ENCODE measurements at regions not wholly inside any gene's neighbourhood (a gene's known extent, or its start where the extent isn't known, plus 50 kb on each side); places are given as distances from the start of the nearest gene placed in this dataset.
"Not testable (repeated sequence)": the region's sequence is repeated elsewhere in the genome, so short reads cannot be mapped to it uniquely, and the experiment has no call there.

DNA sequence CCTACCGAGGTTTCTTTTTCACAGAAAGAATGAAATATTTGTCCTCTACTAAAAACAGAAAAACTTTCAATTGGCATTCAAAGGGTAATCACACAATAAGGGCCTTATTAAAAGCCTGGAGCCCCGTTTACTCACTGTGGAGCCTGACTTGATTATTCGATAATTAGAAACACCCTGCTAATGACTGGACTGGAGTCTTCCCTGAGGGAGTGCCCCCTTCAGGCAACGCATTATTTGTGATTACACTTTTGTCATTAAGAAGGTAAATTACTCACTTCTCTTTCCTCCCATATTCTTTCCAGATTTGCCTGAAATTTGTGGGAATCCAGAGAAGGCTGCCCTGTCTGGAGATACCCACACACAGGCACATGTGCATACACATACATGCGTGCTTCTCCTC lies 444.2 kb upstream of the NPVF start:
- no peak for DNase-seq

DNA sequence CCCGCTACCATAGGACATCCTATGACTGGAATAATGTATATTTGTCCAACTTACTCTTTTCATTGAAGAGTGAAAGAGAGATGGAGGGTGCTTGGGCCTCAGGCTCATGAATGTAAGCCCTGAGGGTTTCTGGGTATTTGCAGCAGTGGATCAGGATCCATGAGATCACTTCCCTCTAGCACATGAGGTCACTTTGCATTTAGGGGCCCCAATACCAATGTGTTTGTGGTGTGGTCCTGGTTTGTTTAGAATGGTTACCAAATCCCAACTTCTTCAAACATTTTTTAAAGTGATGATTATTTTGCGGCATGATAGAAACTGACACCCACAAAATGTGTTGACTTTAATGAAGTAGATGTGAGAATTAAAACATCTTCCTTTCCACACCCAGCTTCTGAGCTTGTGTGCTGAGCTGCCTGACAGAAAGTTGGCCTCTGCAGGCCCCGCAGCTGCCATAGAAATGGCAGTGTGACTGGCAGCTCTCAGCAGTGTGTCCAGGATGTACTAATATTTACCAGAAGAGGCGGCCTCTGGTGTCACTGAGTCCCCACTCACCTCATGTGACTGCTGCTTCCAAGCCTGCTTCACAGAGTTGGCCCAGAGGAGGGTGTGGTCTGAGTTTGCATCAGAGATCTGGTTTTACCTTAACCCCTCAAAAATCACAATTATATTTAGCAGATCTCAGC lies 447.6 kb upstream of the NPVF start:
- no peak for DNase-seq

DNA sequence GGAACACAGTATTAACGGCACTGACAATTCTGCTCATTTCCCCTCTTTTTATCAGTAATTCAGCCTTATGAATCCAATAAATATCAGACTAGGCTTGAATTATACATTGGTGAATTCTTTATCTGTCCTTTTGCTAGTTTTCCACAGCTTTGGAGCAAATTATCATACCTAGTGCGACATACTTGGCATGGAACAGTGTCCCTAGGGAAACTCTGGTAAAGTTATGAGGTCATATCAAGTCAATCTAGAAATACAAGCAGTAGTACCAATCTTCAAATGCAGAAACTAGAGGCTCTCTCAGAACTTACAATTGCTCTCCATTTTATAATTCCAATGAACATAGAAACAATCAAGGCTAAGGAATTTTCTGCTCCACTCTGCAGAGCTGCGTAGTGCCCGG lies 449.3 kb upstream of the NPVF start:
- no peak for DNase-seq

DNA sequence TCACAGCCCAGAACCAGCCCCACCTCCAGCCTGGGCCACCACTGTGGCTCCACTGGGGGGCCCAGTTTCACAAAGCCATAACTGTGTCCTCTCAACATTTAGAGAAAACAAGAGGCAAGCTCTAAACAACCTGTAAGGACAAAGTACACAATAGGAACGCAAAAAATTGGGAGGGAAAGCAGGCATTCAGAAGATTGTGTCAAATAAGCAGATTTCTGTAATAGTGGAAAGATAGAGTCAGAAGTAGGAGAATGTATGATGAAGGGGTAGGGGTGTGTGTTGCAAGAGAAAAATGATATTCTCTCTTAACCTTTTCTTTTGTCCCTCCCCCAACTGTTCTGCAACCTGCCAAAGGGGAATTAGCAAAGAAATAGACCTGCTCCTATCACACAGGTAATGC lies 449.9 kb upstream of the NPVF start:
- no peak for DNase-seq

DNA sequence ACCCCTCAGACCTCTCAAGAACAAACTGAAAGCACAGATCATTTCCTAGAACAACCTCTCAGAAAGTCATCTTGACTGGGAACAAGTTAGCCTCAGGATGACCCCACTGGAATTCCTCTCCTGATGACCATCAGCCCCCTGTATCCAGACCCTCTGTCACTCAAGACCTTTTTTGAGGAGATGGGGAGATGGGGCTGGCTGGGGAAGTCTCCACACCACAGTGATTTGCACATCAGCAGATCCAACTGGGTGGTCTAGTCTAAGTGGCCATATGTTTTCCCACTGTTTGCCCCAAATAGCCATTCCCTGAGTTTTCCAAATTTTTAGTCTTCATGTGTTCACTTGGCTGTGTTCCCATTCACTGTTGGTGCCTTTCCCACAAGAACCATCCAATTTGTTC lies 452.4 kb upstream of the NPVF start:
- no peak for DNase-seq

DNA sequence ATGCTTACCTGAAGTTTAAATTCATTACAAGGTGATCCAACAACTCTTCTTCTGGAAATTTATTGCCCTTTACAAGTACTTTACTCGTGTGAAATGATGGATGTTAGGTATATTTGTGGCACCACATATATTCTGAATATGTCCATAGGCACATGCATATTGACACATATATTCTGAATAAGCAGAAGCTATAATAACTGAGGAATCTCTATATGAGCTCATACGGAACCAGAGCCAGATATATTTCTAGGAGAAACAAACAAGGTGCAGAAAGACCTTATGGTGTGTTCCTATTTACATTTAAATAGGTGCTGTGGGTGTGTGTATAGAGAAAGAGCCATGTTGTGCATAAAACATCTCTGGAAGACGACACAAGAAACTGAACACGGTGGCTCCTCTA lies 456.1 kb upstream of the NPVF start:
- no peak for DNase-seq

DNA sequence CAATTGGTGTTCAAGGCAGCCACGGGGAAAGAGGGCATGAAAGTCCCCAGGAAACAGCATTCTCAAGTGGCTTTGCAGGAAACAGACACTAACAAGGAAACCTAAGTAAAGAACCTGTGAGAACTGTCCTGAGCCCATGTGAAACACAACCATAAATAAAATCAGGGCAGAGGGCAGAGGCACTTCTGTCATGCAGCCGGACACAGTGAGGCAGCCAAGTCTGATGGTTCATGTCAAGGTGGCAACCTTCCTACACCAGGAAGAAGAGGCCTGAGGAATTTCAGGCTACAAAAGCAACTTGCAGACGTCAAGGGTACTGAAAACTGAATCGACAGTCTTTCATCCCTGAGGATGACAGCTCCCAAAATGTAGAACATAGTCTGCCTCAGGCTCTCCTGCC lies 458.2 kb upstream of the NPVF start:
- no peak for DNase-seq

DNA sequence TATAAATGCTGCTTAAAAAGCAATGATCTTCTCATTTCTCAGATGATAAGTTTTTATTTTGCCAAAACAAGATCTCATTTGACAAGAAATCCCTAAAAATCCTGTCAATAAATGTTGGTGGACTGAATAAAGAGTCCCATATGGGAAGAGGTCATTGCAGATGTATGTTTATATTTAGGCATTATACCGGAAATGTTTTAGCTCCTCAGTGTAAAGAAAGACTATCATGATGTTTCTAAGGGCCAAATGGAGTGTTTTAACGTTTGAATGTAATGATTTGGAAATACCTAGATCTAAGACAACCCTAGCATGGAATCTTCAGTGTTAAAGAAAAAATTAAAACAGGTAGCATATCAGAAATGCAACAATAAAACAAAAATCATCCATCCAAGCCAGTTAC lies 457.8 kb upstream of the NFE2L3 start:
- DNase-seq = no peak

DNA sequence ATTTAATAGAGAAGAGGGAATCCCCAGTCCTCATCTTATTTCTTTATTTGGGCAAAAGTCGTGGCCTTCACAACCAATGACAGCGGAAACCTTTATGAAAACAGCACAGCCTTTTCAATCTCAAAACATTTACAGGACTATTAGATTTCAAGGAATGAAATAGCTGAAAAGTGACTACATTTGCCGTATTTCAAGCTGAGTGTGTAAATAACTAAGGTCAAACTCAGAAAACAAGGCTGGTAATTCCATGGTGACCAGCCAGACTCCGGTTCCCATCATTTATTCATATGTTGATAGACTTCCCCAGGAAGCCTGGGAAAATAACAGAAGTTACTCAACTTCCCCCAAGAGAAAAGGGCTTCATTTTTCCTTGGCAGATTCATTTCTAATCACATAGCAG lies 457.3 kb upstream of the NFE2L3 start:
- no peak for DNase-seq

DNA sequence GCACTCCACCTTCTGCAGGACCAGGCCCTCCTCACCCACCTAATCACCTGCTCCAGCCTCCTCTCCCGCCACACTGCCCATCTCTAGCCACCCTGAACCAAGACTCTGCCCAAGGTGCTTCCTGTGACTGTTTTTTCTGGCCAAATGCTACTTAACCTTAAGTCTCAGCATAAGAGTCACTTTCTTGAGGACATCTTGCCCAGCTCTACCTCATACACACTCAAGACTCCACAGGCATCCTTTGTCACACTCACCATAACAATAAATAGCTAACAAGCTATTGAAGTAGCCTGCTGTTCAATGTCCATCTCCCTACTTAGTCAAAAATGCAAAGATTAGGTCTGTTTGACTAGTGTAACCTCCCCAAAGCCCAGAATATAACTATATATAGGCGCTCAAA lies 455.4 kb upstream of the NFE2L3 start:
- DNase-seq = no peak

DNA sequence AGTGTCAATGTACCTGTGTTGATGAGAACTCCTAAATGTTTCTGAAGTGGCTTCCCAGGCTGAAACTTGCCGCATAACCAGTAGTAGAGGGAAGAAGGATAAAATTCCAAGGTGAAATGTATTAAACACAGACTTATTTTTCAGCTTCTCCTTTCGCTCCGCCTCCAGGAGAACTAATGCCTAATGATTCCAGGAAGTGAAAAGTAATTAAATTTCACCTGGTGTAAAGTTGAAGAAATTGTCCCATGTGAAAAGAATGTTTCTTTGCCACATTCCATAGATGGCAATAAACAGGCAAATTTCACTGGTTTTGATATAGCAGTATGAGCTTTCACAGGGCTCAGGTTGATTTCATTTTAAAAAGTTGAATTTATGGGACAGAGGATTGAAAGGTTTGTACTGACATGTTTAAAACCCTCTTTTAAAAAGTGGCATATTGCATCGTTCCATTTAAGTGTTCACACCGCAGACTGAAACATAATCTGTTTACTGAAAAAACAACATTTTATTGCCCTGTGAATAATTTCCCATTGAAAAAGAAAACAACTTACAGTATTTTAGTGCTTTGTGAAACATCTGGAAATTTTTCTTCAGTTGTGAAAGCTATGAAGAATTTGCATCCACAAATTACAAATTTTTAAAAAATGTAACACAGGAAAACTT lies 453.4 kb upstream of the NFE2L3 start:
- DNase-seq = no peak

DNA sequence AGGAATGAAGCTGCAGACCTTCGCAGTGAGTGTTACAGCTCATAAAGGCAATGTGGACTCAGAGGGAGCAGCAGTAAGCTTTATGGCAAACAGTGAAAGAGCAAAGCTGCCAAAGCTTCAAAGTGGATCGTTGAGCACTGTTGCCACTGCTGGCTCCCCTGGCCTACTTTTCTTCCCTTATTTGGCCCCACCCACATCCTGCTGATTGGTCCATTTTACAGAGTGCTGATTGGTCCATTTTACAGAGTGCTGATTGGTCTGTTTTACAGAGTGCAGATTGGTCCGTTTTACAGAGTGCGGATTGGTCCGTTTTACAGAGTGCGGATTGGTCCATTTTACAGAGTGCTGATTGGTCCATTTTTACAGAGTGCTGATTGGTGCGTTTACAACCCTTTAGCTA lies 451.9 kb upstream of the NFE2L3 start:
- not testable (repeated sequence) for DNase-seq

DNA sequence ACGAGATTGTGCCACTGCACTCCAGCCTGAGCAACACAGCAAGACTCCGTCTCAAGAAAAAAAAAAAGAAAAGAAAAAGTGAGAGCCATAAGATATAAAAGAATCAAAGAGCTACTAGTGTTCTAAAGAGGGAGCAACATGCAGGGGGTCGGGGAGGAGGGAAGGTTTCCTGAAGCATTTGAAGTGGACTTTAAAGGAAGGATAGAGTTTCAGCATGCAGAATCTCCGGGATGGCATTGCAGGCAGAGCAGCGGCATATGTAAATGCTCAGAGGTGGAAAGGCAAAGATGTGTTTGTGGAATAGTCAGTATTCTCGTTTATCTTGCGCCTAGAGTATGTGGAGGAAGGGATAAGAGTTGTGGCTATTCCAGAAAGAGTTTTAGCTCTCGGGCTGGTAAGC lies 447.6 kb upstream of the NFE2L3 start:
- no peak for DNase-seq

DNA sequence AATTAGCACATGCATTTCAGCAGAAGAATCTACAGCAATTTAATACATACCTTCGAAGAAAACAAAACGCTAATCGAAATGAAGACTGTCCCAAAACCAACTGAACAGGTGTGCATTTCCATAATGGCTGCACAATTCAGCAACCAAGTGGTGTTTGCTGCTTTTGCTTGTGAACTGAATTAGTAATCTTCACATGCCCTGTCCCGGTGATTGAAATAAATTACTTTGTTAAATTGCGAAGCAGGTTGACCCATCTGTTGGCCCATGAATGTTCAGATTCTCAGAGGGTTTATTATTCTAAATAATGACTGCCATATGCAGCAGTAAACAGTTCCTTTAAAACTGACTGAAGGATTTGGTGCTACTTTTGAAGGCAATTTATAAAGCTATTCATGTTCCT lies 445.2 kb upstream of the NFE2L3 start:
- no peak for DNase-seq

DNA sequence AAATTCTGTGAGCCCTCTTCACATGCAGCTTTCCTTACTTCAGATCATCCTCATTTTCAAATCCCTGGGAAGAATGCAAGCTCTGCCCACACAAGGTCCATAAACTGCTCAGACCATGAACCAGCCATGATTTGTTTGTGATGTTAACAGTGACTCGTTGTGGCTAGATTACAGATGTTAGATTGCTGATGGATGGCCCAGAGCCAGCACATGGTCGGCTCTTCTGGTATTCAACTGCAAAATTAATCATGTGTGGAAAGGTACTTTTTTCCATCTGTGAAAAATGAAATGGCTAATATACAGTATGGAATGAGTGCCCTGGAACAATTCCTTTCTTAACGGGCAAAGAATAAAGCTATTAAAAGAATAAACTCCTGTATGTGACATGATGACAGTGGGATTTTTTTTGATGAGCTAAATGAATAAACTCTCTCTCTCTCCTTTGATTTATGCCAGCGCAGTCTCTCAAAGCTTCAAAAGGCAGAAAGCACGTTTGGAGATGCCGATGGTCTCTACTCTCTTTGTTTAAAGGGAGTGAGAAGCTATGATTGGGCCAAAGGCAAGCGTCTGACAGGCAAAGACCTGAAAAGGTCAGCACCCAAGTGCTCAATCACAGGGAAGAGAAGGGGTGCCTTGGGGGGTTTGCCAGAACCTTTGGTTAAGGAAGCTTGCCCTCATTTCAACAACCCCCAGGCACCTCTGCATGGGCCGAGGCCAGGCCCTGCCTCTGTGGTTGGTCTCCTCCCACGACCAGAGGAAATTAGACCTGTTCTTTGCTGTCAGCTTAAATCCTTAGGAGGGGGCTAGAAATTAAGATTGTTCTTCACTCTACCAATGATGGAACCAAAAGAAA lies 444.0 kb upstream of the NFE2L3 start:
- DNase-seq = no peak

DNA sequence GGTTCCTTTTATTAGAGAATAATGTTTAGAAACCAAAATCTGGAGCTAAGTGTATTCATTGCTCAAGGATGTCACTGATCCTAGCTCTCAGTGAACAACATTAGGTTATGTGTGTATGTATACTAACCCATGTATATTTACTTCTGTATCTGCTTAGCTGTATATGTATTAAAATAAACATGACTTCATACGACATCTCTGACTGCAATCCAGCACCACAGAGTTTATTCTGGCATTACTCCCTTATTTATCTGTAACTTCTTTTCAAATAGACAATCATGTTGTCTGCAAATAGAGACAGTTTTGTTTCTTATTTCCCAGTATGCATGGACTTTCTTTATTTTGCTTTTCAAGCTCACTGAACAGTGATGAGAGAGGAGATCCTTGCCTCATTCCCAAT lies 441.0 kb upstream of the NFE2L3 start:
- no peak for DNase-seq

DNA sequence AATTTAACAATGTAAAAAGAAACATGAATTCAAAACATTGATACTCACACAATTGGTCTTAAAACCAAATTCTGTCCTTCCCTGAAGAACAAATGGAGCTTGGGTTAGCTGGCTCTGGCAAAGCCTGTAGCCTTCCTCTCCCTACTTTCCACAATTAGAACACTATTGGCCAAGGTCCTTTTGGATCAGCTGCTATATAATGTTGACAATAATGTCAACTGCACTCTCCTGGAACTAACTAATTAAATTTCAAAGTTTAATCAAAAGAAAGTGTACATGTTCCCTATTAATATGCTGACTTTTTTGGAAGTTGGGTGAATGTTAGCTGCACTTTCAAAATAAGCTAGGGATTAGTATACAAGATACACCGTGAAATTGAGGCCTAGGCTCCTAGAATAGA lies 440.1 kb upstream of the NFE2L3 start:
- no peak for DNase-seq

DNA sequence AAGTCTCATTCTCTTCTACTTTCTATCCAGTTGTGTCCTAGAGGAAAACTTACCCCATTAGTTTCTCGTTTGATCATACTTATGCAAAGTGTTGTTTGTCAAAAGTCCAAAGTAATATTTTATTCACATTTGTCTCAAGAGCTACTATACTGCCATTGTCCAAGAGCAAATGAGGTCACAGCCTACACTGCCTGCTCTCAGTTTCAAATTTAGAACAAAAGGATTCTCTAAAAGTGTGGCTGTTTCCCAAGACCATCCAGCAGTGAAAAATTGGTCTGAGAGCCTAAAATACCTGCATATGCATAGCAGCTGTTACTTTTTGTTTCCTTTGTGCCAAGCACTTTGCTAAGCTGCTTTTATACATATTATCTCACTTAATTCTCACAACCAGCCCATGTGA lies 439.5 kb upstream of the NFE2L3 start:
- DNase-seq = no peak

DNA sequence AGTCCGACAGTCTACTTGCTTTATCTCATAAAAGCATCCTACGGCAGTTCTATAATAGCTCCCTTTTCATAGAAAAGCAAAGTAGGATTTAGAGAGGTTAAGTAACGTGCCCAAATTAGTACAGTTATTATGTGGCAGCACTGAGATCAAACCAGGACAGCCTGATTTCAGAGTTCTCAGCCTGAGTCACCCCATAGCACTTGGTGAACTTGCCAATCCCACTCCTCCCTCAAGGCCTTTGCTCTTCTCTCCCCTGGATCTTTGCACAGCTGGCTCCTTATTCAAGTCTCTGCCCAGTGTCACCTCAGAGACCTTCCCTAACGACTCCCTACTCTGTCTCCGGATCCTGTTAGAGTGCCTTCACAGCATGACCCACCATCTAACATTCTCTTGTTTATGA lies 438.0 kb upstream of the NFE2L3 start:
- no peak for DNase-seq

DNA sequence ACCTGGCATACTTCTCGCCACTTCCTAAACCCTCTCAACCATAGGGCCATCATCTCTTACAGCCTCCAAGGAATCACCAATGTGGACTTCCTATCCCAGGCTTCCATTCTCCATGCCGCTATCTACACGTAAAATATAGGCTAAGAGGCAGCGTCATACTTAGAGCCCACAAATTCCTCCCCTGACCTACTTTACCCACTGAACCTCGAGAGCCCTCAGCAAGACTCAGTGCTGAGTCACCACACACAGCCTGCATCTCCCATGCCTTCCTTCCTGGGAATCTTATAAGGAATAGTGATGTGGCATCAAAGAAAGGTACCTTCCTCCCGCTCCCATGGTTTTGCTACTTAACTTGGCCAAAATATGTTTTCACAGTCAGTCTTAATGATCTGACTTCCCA lies 435.6 kb upstream of the NFE2L3 start:
- no peak for DNase-seq

DNA sequence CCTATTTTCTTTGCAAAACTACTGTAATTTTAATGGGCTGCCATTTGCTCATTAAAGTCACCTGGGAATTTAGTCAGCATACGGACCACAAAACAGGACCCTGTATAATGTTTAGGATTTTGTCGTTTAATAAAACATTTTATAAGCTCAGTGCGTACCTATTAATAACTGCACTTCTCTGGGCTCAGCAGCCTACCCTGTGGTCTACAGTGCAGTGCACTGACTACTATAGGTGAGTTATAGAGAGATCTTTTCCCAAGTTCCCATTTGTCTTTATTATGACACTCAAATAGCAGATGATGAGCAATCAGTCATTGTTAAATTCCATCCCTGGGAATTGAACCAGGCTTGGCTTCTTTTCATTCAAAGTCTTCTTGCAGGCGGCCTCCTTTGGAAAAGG lies 433.4 kb upstream of the NFE2L3 start:
- no peak for DNase-seq

DNA sequence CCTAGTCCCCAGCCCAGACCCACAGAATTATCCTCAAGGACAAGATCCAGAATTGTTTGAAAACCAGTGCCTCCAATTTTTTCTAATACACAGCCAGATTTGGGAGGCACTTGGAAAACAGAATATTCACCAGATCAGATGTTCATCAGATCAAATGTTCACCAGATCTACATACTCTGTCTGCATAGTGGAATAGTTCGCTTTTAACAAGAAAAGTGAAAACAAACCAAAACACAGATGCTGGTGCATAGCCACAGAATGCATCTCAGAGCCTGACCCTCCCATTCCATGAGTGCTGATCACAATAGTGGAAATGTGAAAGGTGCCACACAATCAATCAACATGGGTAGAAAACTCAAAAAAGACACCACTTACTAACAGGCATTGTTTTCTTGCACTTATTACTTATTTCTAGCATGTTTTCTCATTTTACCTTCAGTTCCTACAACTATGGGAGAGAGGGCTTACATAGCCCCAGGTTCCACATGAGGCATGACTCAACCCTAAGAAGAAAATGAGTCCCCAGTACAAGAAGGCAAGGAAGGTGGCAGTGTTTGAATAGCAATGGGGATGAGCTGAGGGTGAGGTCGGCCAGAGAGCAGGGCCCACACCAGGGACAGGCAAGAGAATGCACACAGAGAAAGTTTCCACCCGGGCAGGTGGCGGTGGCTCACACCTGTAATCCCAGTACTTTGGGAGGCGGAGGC lies 432.7 kb upstream of the NFE2L3 start:
- DNase-seq = no peak

DNA sequence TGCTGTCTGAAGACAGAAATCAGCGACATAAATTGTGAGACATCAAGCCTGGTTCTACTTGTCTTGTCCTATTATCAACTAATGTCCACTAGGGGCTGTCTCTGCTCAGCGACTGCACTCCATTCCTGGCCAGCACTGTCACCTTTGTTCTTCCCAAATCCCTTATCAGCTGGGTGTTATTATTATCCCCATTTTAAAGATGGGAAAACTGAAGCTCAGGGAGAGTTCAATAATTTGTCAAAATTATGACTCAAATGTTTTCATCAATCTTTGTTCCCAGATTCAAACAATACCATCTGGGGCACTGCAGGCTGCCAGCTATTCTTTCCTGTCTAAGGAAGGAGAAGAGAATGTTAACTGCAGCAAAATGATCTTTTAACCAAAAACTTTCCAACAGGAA lies 431.6 kb upstream of the NFE2L3 start:
- DNase-seq = no peak

DNA sequence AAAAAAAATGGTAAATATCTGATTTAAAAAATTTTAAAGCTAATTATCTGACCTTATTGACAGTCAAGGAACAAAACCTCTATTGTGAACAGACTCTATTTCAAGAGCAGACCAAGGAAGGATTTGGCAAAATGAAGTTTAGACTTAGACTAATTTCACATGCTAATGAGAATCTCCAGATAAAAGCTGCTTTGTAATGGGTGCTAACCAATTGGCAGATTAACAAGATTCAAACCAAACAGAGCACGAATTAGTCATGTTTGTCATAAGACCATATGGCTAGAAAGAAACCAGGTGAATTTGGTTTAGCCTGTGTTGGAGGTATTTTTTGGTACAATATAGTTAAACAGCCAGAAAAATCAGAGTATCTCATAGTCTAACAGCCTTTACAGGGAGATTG lies 429.1 kb upstream of the NFE2L3 start:
- DNase-seq = no peak

Data from hematopoietic multipotent progenitor cell treated with erythropoietin and hydrocortisone succinate and interleukin-3 and kit ligand, for 8 days (in vitro differentiated cells).